GM23338 (cell line): ENCODE measurements at regions not wholly inside any gene's neighbourhood (a gene's known extent, or its start where the extent isn't known, plus 50 kb on each side); places are given as distances from the start of the nearest gene placed in this dataset.

Experiments
- ATAC-seq: fragments of 200-7000 bp; cut with Tn5 transposase; 3 replicates; pipeline ENCODE4 v1.9.1; 2020
- DNase-seq: peaks from one replicate; pipeline ENCODE4 v3.0.0-alpha.2; 2015; ENCODE audit warnings: low spot score
- H2AFZ ChIP-seq: fragments of 200-600 bp; sonication (generic); 2 replicates; pipeline ENCODE4 v1.8.0; 2016; ENCODE audit warnings: antibody characterized with exemption, mild to moderate bottlenecking, moderate library complexity
- H3F3A ChIP-seq: fragments of 200-600 bp; sonication (generic); replicated peaks from 2 replicates; pipeline ENCODE4 v1.8.0; 2017; ENCODE audit warnings: antibody characterized with exemption, mixed run types, low read depth
- H3K27ac ChIP-seq: fragments of 200-600 bp; sonication (generic); 2 replicates; pipeline ENCODE4 v1.6.1; 2016; ENCODE audit warnings: low read depth
- H3K27me3 ChIP-seq: fragments of 200-600 bp; sonication (generic); 2 replicates; pipeline ENCODE4 v1.8.0; 2016; ENCODE audit warnings: mild to moderate bottlenecking, mixed run types, moderate library complexity; ENCODE audit not compliant: insufficient read depth
- H3K36me3 ChIP-seq: fragments of 200-600 bp; sonication (generic); 2 replicates; pipeline ENCODE4 v1.8.0; 2016; ENCODE audit warnings: mild to moderate bottlenecking; ENCODE audit not compliant: insufficient read depth
- H3K4me1 ChIP-seq: fragments of 200-600 bp; sonication (generic); 2 replicates; pipeline ENCODE4 v1.8.0; 2016; ENCODE audit warnings: mild to moderate bottlenecking, moderate library complexity; ENCODE audit not compliant: insufficient read depth
- H3K4me2 ChIP-seq: fragments of 200-600 bp; sonication (generic); 2 replicates; pipeline ENCODE4 v1.7.1; 2017; ENCODE audit warnings: mixed run types
- H3K4me3 ChIP-seq: fragments of 200-600 bp; sonication (generic); 2 replicates; pipeline ENCODE4 v1.6.1; 2016; ENCODE audit warnings: mixed run types
- H3K79me2 ChIP-seq: fragments of 200-600 bp; sonication (generic); replicated peaks from 2 replicates; pipeline ENCODE4 v1.8.0; 2017; ENCODE audit warnings: mild to moderate bottlenecking; ENCODE audit not compliant: insufficient read depth
- H3K9me2 ChIP-seq: fragments of 200-600 bp; sonication (generic); 2 replicates; pipeline ENCODE4 v1.8.0; 2017; ENCODE audit not compliant: insufficient read depth
- H4K20me1 ChIP-seq: fragments of 200-600 bp; sonication (generic); replicated peaks from 2 replicates; pipeline ENCODE4 v1.8.0; 2017; ENCODE audit warnings: mild to moderate bottlenecking; ENCODE audit not compliant: insufficient read depth
- H3K27ac Mint-ChIP-seq: 2 replicates; pipeline ENCODE4 v1.8.0; 2020; ENCODE audit warnings: inconsistent platforms, mild to moderate bottlenecking, moderate library complexity, mixed read lengths
- H3K27me3 Mint-ChIP-seq: 3 replicates; pipeline ENCODE4 v1.8.0; 2022; ENCODE audit warnings: low read depth, mild to moderate bottlenecking, moderate library complexity, mixed read lengths, inconsistent platforms; ENCODE audit not compliant: insufficient read depth, poor library complexity
- H3K36me3 Mint-ChIP-seq: 3 replicates; pipeline ENCODE4 v1.8.0; 2021; ENCODE audit warnings: low read depth, mild to moderate bottlenecking, inconsistent platforms, moderate library complexity, mixed read lengths
- H3K4me1 Mint-ChIP-seq: 3 replicates; pipeline ENCODE4 v1.8.0; 2020; ENCODE audit warnings: mild to moderate bottlenecking, inconsistent platforms, mixed read lengths
- H3K4me3 Mint-ChIP-seq: 3 replicates; pipeline ENCODE4 v1.8.0; 2021; ENCODE audit warnings: moderate library complexity, mild to moderate bottlenecking, inconsistent platforms, mixed read lengths
- H3K9me3 Mint-ChIP-seq: 3 replicates; pipeline ENCODE4 v1.8.0; 2020; ENCODE audit warnings: moderate library complexity, mild to moderate bottlenecking, inconsistent platforms, mixed read lengths
- CREB1 ChIP-seq: fragments of 250-450 bp; sonication (Bioruptor Pico); IDR thresholded peaks from 2 replicates; pipeline ENCODE4 v1.5.0; 2020; ENCODE audit warnings: low read depth, mild to moderate bottlenecking, moderate library complexity
- EZH2 ChIP-seq: fragments of 200-600 bp; sonication (generic); IDR thresholded peaks from one replicate; pipeline ENCODE4 v1.8.0; 2017; ENCODE audit warnings: antibody characterized with exemption, mild to moderate bottlenecking, low read depth; ENCODE audit not compliant: unreplicated experiment
- EZH2phosphoT487 ChIP-seq: fragments of 200-600 bp; sonication (generic); IDR thresholded peaks from one replicate; pipeline ENCODE4 v1.8.1; 2018; ENCODE audit warnings: antibody characterized with exemption; ENCODE audit not compliant: unreplicated experiment
- JUNB ChIP-seq: IDR thresholded peaks from one replicate; pipeline ENCODE4 v1.6.1; 2016; ENCODE audit warnings: antibody characterized with exemption; ENCODE audit not compliant: unreplicated experiment
- POLR2AphosphoS5 ChIP-seq: IDR thresholded peaks from 2 replicates; pipeline ENCODE4 v1.6.1; 2016; ENCODE audit warnings: antibody characterized with exemption, low read depth
- STAT1 ChIP-seq: IDR thresholded peaks from one replicate; pipeline ENCODE4 v1.6.1; 2016; ENCODE audit warnings: antibody characterized with exemption; ENCODE audit not compliant: unreplicated experiment
- ZNF114 ChIP-seq: fragments of 250-450 bp; sonication (Bioruptor Pico); IDR thresholded peaks from 2 replicates; pipeline ENCODE4 v1.5.0; 2020; ENCODE audit warnings: mild to moderate bottlenecking, moderate library complexity
- TF ChIP-seq, protein P1 (sequence below): IDR thresholded peaks from one replicate; pipeline ENCODE4 v1.6.1; 2018; ENCODE audit warnings: antibody characterized with exemption; ENCODE audit not compliant: unreplicated experiment
- TF ChIP-seq, protein P2 (sequence below): fragments of 250-450 bp; sonication (Bioruptor Pico); IDR thresholded peaks from 2 replicates; pipeline ENCODE4 v1.5.0; 2020; ENCODE audit warnings: mild to moderate bottlenecking, moderate library complexity

DNA sequence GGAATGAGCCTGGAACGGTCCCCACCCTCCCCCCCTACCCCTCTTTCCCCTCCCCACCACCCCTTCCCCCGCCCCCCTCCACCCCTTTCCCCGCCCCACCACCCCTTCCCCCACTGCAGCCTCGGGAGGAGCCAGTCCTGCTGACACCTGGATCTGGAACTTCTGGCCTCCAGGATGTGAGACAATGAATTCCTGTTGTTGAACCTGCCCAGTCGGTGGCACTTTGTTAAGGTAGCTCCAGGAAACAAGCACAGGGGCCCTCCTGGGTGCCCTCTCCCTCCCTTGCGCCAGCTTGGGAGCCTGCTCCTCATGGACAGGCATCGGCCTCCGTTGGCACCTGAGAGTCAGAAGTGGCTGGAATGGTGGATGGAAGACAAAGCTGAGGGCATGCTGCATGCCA, 152.4 kb upstream of the FOXF1 start:
- DNase-seq (no peak), ATAC-seq (no peak)
- peaks cover 12% of the 10 kb centered on the region for H3K36me3 Mint-ChIP-seq
- Histone ChIP-seq H3K79me2 (no peaks in the 10 kb centered on the region), H3K27ac (no peak overlapping the region), H3K36me3 (no peaks in the 10 kb centered on the region), H4K20me1 (no peaks in the 10 kb centered on the region), H3F3A (0 out of 2 replicates have a peak, but pooled peaks cover 2% of the 10 kb centered on the region), H3K27me3 (no peaks in the 10 kb centered on the region), H3K9me2 (no peaks in the 10 kb centered on the region), H2AFZ (no peak overlapping the region), H3K4me2 (peak overlapping the region; percentile 48; the same call in 1 of the 2 replicates), H3K4me3 (no peak overlapping the region), H3K4me1 (peaks cover 23% of the 10 kb centered on the region)
- TF ChIP-seq, protein P1, sequence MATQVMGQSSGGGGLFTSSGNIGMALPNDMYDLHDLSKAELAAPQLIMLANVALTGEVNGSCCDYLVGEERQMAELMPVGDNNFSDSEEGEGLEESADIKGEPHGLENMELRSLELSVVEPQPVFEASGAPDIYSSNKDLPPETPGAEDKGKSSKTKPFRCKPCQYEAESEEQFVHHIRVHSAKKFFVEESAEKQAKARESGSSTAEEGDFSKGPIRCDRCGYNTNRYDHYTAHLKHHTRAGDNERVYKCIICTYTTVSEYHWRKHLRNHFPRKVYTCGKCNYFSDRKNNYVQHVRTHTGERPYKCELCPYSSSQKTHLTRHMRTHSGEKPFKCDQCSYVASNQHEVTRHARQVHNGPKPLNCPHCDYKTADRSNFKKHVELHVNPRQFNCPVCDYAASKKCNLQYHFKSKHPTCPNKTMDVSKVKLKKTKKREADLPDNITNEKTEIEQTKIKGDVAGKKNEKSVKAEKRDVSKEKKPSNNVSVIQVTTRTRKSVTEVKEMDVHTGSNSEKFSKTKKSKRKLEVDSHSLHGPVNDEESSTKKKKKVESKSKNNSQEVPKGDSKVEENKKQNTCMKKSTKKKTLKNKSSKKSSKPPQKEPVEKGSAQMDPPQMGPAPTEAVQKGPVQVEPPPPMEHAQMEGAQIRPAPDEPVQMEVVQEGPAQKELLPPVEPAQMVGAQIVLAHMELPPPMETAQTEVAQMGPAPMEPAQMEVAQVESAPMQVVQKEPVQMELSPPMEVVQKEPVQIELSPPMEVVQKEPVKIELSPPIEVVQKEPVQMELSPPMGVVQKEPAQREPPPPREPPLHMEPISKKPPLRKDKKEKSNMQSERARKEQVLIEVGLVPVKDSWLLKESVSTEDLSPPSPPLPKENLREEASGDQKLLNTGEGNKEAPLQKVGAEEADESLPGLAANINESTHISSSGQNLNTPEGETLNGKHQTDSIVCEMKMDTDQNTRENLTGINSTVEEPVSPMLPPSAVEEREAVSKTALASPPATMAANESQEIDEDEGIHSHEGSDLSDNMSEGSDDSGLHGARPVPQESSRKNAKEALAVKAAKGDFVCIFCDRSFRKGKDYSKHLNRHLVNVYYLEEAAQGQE = no peak
- TF ChIP-seq EZH2 (no peak), STAT1 (no peak), CREB1 (CRISPR knock-in tag) (no peak), JUNB (no peak), POLR2AphosphoS5 (no peak), ZNF114 (CRISPR knock-in tag) (no peak)
- H3K27me3 Mint-ChIP-seq = peaks cover 5% of the 10 kb centered on the region
- H3K27ac Mint-ChIP-seq = no peak overlapping the region
- H3K9me3 Mint-ChIP-seq = peaks cover 20% of the 10 kb centered on the region
- H3K4me3 Mint-ChIP-seq = no peak overlapping the region
- peaks cover 26% of the 10 kb centered on the region for H3K4me1 Mint-ChIP-seq

DNA sequence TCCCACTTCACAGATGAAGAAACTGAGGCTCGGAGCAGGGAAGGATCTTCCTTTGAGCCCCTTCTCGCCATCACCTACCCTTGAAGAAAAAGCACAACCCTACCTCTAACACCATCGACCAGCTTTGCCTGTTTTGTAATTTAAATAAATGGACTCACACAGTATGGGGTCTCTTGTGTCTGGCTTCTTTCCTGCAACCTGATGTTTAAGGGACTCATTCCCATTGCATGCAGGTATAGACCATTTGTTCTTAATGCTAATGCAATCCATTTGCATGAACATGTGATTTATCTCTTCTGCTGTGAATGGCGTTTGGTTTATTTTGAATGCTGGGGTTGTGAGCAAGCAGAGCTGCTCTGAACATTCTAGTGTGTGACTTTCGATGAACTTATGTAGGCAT, 150.8 kb upstream of the FOXF1 start:
- Histone ChIP-seq H4K20me1 (no peaks in the 10 kb centered on the region), H3K27me3 (no peaks in the 10 kb centered on the region), H2AFZ (no peak overlapping the region), H3K36me3 (no peaks in the 10 kb centered on the region), H3K79me2 (no peaks in the 10 kb centered on the region), H3K4me2 (peak overlapping the region; percentile 29; the same call in 1 of the 2 replicates), H3F3A (0 out of 2 replicates have a peak, but pooled peaks cover 2% of the 10 kb centered on the region), H3K27ac (no peak overlapping the region), H3K4me1 (peaks cover 23% of the 10 kb centered on the region), H3K9me2 (no peaks in the 10 kb centered on the region), H3K4me3 (no peak overlapping the region)
- Mint-ChIP-seq H3K4me3 (no peak overlapping the region), H3K27me3 (peaks cover 5% of the 10 kb centered on the region), H3K36me3 (peaks cover 12% of the 10 kb centered on the region), H3K4me1 (peaks cover 26% of the 10 kb centered on the region), H3K9me3 (peaks cover 20% of the 10 kb centered on the region), H3K27ac (0 out of 2 replicates have a peak overlapping the region, but pooled peaks have one; percentile 22)
- DNase-seq (peak; percentile 28), ATAC-seq (peak; percentile 32; the same call in 1 of the 3 replicates)
- TF ChIP-seq EZH2phosphoT487 (no peak), CREB1 (CRISPR knock-in tag) (no peak), EZH2 (no peak)
- TF ChIP-seq, protein P2, sequence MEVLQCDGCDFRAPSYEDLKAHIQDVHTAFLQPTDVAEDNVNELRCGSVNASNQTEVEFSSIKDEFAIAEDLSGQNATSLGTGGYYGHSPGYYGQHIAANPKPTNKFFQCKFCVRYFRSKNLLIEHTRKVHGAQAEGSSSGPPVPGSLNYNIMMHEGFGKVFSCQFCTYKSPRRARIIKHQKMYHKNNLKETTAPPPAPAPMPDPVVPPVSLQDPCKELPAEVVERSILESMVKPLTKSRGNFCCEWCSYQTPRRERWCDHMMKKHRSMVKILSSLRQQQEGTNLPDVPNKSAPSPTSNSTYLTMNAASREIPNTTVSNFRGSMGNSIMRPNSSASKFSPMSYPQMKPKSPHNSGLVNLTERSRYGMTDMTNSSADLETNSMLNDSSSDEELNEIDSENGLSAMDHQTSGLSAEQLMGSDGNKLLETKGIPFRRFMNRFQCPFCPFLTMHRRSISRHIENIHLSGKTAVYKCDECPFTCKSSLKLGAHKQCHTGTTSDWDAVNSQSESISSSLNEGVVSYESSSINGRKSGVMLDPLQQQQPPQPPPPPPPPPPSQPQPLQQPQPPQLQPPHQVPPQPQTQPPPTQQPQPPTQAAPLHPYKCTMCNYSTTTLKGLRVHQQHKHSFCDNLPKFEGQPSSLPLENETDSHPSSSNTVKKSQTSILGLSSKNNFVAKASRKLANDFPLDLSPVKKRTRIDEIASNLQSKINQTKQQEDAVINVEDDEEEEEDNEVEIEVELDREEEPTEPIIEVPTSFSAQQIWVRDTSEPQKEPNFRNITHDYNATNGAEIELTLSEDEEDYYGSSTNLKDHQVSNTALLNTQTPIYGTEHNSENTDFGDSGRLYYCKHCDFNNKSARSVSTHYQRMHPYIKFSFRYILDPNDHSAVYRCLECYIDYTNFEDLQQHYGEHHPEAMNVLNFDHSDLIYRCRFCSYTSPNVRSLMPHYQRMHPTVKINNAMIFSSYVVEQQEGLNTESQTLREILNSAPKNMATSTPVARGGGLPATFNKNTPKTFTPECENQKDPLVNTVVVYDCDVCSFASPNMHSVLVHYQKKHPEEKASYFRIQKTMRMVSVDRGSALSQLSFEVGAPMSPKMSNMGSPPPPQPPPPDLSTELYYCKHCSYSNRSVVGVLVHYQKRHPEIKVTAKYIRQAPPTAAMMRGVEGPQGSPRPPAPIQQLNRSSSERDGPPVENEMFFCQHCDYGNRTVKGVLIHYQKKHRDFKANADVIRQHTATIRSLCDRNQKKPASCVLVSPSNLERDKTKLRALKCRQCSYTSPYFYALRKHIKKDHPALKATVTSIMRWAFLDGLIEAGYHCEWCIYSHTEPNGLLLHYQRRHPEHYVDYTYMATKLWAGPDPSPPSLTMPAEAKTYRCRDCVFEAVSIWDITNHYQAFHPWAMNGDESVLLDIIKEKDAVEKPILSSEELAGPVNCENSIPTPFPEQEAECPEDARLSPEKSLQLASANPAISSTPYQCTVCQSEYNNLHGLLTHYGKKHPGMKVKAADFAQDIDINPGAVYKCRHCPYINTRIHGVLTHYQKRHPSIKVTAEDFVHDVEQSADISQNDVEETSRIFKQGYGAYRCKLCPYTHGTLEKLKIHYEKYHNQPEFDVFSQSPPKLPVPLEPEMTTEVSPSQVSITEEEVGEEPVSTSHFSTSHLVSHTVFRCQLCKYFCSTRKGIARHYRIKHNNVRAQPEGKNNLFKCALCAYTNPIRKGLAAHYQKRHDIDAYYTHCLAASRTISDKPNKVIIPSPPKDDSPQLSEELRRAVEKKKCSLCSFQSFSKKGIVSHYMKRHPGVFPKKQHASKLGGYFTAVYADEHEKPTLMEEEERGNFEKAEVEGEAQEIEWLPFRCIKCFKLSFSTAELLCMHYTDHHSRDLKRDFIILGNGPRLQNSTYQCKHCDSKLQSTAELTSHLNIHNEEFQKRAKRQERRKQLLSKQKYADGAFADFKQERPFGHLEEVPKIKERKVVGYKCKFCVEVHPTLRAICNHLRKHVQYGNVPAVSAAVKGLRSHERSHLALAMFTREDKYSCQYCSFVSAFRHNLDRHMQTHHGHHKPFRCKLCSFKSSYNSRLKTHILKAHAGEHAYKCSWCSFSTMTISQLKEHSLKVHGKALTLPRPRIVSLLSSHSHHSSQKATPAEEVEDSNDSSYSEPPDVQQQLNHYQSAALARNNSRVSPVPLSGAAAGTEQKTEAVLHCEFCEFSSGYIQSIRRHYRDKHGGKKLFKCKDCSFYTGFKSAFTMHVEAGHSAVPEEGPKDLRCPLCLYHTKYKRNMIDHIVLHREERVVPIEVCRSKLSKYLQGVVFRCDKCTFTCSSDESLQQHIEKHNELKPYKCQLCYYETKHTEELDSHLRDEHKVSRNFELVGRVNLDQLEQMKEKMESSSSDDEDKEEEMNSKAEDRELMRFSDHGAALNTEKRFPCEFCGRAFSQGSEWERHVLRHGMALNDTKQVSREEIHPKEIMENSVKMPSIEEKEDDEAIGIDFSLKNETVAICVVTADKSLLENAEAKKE (CRISPR knock-in tag) = no peak
